Omental fat pad (tissue), 3 donors: ENCODE measurements at regions not wholly inside any gene's neighbourhood (a gene's known extent, or its start where the extent isn't known, plus 50 kb on each side); places are given as distances from the start of the nearest gene placed in this dataset.

Source experiments
- ATAC-seq: fragments of 150-250 bp; one replicate; pipeline ENCODE4 v1.9.1; 2016; ENCODE audit warnings: mild to moderate bottlenecking, moderate library complexity; ENCODE audit not compliant: low FRiP score
- DNase-seq: peaks from one replicate; pipeline ENCODE4 v3.0.0-alpha.2; 2019; ENCODE audit warnings: low spot score
- CTCF ChIP-seq, 3 donors: fragments of 450-650 bp; IDR thresholded peaks; one replicate each; pipeline ENCODE4 v1.5.1; 2016 to 2017; ENCODE audit warnings: antibody characterized with exemption in 3 of 3, mild to moderate bottlenecking in 3 of 3, moderate library complexity in 2 of 3

GRCh38 chr2:37471104-37471503 lies 126.7 kb downstream of the QPCT start:
- DNase-seq (no peak), ATAC-seq (no peak)
- TF ChIP-seq CTCF (IDR thresholded peaks at IDR 0.05) = no peak

GRCh38 chr2:37471994-37472393 lies 127.6 kb downstream of the QPCT start:
- DNase-seq = no peak
- ATAC-seq = no peak
- no peak for TF ChIP-seq CTCF (IDR thresholded peaks at IDR 0.05)

GRCh38 chr2:37472959-37473358 lies 128.5 kb downstream of the QPCT start:
- DNase-seq (no peak), ATAC-seq (no peak)
- TF ChIP-seq CTCF (IDR thresholded peaks at IDR 0.05) = no peak

- no peak for ATAC-seq
- no peak for DNase-seq
- TF ChIP-seq CTCF (IDR thresholded peaks at IDR 0.05) = no peak
Observed at GRCh38 chr2:37476411-37476810, 132.0 kb downstream of the QPCT start.

- ATAC-seq = no peak
- TF ChIP-seq CTCF (IDR thresholded peaks at IDR 0.05) = no peak
- no peak for DNase-seq
Observed at GRCh38 chr2:37477921-37478320, 133.5 kb downstream of the QPCT start.

GRCh38 chr2:37481244-37481643 lies 136.8 kb downstream of the QPCT start:
- no peak for TF ChIP-seq CTCF (IDR thresholded peaks at IDR 0.05)
- no peak for DNase-seq
- ATAC-seq = no peak

GRCh38 chr2:37489041-37489456 lies 144.6 kb downstream of the QPCT start:
- no peak for DNase-seq
- ATAC-seq = no peak
- no peak for TF ChIP-seq CTCF (IDR thresholded peaks at IDR 0.05)
